HG03095 (cell line): ENCODE measurements at regions not wholly inside any gene's neighbourhood (a gene's known extent, or its start where the extent isn't known, plus 50 kb on each side); places are given as distances from the start of the nearest gene placed in this dataset.
"Not testable (repeated sequence)": the region's sequence is repeated elsewhere in the genome, so short reads cannot be mapped to it uniquely, and the experiment has no call there.

Experiments
- ATAC-seq: cut with Tn5 transposase; IDR thresholded peaks from one replicate; pipeline ENCODE4 v1.9.1; 2021; ENCODE audit warnings: moderate library complexity; ENCODE audit not compliant: unreplicated experiment

DNA sequence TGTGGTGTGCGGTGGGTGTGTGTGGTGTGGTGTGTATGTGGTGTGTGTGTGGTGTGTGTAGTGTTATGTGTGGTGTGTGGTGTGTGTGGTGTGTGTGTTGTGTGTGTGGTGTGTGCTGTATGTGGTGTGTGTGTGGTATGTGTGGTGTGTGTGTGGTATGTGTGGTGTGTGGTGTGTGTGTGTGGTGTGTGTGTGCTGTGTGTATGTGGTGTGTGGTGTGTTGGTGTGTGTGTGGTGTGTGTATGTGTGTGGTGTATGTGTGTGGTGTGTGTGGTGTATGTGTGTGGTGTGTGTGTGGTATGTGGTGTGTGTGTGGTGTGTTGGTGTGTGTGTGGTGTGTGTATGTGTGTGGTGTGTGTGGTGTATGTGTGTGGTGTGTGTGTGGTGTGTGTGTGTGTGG is 144.3 kb downstream of the HSD17B3 start:
- ATAC-seq = no peak

- ATAC-seq = no peak
Observed at GRCh38 chr9:96156171-96156974, 145.6 kb downstream of the HSD17B3 start.

- no peak for ATAC-seq
Observed at GRCh38 chr9:96154081-96154480, 147.9 kb downstream of the HSD17B3 start.

GRCh38 chr9:96152550-96152949 is 149.4 kb downstream of the HSD17B3 start:
- no peak for ATAC-seq

GRCh38 chr9:96150324-96151227 is 151.4 kb downstream of the HSD17B3 start:
- ATAC-seq = peak; percentile 88

GRCh38 chr9:96149533-96150280 is 152.3 kb downstream of the HSD17B3 start:
- peak; percentile 35 for ATAC-seq

- no peak for ATAC-seq
Observed at GRCh38 chr9:96148634-96149532, 153.1 kb downstream of the HSD17B3 start.

DNA sequence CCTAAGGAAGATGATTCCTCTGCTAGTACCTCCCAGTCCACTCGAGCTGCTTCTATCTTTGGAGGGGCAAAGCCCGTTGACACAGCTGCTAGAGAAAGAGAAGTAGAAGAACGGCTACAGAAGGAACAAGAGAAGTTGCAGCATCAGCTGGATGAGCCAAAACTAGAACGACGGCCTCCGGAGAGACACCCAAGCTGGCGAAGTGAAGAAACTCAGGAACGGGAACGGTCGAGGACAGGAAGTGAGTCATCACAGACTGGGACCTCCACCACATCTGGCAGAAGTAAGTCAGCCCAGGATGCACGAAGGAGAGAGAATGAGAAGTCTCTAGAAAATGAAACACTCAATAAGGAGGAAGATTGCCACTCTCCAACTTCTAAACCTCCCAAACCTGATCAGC is 154.9 kb downstream of the HSD17B3 start:
- ATAC-seq = not testable (repeated sequence)

- no peak for ATAC-seq
Observed at GRCh38 chr9:96141666-96142065, 160.3 kb downstream of the HSD17B3 start.

DNA sequence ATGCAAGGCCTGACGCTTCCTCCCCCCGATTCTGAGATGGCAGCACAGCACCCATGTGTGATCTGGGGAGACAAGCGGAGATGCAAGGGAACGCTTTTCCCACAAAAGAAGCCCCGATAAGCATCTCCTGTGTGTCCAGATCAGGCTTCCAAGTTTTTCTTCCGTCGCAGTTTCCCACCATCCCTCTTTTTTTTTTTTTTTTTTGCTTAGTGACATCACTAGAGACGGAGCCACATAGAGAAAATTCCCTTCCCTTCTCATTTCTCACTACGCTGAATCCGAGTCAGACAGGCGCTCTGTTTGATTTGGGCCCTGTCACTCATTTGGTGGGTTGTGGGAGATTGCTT is 160.9 kb downstream of the HSD17B3 start:
- no peak for ATAC-seq

GRCh38 chr9:96140296-96141127 is 161.5 kb downstream of the HSD17B3 start:
- ATAC-seq = no peak

DNA sequence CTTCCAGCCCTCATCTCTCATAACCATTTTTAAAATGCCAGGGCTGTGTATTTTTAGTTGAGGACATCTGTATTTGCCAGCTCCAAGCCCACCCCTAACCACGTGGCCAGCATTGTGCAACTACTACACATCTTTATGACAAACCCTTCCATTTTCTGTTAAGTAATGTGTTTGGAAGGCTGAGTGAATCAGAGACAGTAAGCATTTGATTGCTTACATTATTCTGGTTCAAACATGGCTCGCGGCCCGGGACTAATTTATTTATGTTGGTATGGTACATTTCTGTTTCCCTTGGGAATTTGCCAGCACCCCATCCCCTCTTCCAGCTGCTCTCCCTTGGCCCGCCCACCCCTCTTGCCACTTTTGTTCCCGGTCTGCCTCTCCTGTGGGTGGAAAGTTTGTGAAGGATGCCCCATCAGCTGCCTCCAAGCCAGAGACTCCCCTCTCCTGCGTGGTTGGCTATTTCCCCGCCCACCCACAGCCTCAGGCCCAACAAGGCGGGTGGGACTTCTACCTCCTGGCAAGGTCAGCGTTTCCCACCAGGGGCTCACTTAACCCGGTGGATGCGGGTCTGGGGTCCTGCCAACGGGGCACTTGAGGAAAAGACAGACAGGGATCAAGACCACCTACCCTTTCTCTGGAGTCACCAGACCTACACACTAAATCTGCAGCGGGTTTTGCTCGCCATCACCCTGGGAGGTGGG is 162.2 kb downstream of the HSD17B3 start:
- no peak for ATAC-seq

- no peak for ATAC-seq
Observed at GRCh38 chr9:96138616-96139015, 163.4 kb downstream of the HSD17B3 start.

DNA sequence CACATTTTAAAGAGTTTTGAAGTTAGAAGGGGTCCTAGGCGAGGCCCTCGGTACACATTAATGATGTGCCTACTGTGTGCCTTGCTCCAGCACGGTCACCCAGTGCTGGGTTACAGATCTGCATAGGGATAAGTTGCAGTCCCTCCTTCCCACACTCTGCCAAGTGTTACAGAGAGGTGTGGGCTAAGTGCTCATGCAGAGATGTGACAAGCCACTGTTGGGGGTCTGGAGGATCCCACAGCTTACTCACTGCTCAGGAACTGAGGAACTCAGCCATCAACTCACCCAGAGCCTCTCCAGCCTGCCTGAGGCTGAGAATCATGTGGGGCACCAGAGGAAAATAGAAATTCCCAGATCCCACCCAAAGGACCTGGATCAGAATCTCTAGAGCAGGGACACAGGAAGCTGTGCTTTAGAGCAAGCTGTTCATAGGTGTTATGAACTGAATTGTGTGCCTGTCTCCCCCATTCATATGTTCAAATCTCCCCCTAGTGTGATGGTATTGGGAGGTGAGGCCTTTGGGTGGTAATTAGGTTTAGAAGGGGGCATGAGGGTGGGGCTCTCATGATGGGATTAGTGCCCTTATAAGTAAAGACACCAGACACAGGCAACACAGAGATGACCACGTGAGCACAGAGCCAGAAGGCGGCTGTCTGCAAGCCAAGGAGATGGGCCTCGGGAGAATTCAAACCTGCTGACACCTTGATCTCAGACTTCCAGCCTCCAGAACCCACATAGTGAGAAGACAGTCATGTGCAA is 164.1 kb downstream of the HSD17B3 start:
- no peak for ATAC-seq

DNA sequence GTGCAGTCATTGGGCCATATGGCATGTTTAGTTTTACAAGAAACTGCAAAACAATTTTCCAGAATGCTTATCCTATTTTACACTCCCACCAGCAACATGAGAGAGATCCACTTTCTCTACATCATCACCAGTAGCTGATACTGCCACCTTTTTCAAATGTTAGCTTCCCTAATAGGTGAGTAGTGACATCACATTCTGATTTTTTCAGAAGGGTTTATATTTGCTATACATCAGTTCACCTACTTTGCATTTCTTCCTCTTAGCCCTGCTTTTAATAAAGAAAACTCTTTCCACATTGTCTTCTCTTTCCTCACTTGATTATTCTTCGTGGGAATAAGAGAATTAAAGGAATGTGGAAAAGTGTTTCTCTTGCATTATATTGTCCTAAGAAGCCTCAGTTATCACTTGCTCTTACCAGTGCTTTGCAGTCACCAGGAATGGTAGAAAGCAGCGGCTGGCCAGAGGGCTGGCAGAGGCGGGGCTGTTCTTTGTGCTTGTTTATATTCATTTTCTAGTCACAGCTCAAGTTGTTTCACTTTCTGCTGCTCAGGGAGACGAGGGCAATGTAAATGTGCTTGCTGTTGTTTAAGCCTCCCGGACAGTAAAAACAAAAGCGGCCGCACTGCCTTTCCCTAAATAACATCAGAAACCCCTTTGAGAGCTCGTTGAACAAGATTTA is 164.8 kb downstream of the HSD17B3 start:
- peak; percentile 93 for ATAC-seq

DNA sequence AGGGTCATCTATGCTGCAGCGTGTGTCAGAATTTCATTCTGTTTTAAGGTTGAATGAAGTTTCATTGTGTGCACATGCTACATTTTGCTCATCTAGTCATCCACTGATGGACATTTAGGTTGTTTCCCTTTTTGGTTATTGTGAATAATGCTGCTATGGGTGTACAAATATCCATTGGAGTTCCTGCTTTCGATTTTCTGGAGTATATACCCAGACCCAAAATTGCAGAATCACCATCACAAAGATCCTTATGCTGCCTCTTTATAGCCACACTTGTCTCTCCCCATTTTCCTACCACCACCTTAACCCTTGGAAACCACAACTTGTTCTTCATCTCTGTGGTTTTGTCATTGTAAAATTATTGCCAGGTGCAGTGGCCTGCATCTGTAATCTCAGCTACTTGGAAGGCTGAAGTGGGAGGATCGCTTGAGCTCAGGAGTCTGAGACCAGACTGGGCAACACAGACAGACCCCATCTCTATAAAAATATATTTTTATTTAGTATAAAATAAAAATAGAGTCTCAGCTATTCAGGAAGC is 166.2 kb downstream of the HSD17B3 start:
- no peak for ATAC-seq

- ATAC-seq = no peak
Observed at GRCh38 chr9:96135076-96135752, 166.8 kb downstream of the HSD17B3 start.
